PFSK-1 (cell line): ENCODE measurements at regions not wholly inside any gene's neighbourhood (a gene's known extent, or its start where the extent isn't known, plus 50 kb on each side); places are given as distances from the start of the nearest gene placed in this dataset.

ENCODE experiments used
- FOXP2 ChIP-seq: optimal IDR thresholded peaks from 2 replicates; pipeline ENCODE3; 2011; ENCODE audit warnings: borderline replicate concordance, control low read depth, inconsistent platforms; ENCODE audit not compliant: insufficient read depth; ENCODE audit errors: extremely low read length, extremely low read depth
- POLR2AphosphoS5 ChIP-seq: IDR thresholded peaks from 2 replicates; pipeline ENCODE4 v1.6.1; 2012; ENCODE audit warnings: low read depth, mild to moderate bottlenecking, control low read depth, low read length, moderate library complexity
- SIN3A ChIP-seq: IDR thresholded peaks from 2 replicates; pipeline ENCODE4 v1.6.1; 2012; ENCODE audit warnings: mild to moderate bottlenecking, low read length, moderate library complexity, borderline replicate concordance; ENCODE audit not compliant: insufficient read depth
- TAF1 ChIP-seq: IDR thresholded peaks from 2 replicates; pipeline ENCODE4 v1.6.1; 2012; ENCODE audit warnings: low read length, control low read depth, borderline replicate concordance; ENCODE audit not compliant: insufficient read depth
- TF ChIP-seq, protein P1 (sequence below), 2 experiments: IDR thresholded peaks; 2 replicates each; pipeline versions ENCODE4 v1.6.1 to v1.8.0; 2011 to 2012; ENCODE audit warnings: low read depth in 2 of 2, low read length in 2 of 2, control low read depth in 1 of 2, inconsistent platforms in 1 of 2, mild to moderate bottlenecking in 1 of 2, moderate library complexity in 1 of 2; ENCODE audit not compliant: insufficient read depth in 1 of 2

DNA sequence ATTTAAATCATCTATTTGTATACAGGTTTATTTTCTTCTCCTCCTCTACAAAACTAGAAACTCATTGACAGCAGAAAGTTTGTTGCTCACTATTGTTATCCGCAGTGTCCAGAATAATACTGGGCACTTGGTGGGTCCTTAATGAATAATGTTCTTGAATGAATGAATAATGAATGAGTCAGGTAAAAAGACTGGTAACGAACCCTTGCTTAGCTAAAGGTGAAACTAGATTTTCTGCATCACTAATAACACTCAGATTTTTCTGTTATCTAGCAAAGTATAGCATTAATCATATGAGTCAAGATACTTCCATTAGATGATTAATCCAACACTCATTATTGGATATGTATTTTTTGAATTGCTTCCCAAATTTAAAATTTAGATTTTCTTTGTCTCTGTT lies 953.2 kb downstream of the SORCS3 start:
- TF ChIP-seq, protein P1, sequence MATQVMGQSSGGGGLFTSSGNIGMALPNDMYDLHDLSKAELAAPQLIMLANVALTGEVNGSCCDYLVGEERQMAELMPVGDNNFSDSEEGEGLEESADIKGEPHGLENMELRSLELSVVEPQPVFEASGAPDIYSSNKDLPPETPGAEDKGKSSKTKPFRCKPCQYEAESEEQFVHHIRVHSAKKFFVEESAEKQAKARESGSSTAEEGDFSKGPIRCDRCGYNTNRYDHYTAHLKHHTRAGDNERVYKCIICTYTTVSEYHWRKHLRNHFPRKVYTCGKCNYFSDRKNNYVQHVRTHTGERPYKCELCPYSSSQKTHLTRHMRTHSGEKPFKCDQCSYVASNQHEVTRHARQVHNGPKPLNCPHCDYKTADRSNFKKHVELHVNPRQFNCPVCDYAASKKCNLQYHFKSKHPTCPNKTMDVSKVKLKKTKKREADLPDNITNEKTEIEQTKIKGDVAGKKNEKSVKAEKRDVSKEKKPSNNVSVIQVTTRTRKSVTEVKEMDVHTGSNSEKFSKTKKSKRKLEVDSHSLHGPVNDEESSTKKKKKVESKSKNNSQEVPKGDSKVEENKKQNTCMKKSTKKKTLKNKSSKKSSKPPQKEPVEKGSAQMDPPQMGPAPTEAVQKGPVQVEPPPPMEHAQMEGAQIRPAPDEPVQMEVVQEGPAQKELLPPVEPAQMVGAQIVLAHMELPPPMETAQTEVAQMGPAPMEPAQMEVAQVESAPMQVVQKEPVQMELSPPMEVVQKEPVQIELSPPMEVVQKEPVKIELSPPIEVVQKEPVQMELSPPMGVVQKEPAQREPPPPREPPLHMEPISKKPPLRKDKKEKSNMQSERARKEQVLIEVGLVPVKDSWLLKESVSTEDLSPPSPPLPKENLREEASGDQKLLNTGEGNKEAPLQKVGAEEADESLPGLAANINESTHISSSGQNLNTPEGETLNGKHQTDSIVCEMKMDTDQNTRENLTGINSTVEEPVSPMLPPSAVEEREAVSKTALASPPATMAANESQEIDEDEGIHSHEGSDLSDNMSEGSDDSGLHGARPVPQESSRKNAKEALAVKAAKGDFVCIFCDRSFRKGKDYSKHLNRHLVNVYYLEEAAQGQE (IDR thresholded peaks at IDR 0.05; ENCODE audit: insufficient read depth in 1 of 2, low read depth in 2 of 2, low read length in 2 of 2), result no peak
- no peak for TF ChIP-seq FOXP2
- no peak for TF ChIP-seq POLR2AphosphoS5
- TF ChIP-seq TAF1, result no peak
- no peak for TF ChIP-seq SIN3A

DNA sequence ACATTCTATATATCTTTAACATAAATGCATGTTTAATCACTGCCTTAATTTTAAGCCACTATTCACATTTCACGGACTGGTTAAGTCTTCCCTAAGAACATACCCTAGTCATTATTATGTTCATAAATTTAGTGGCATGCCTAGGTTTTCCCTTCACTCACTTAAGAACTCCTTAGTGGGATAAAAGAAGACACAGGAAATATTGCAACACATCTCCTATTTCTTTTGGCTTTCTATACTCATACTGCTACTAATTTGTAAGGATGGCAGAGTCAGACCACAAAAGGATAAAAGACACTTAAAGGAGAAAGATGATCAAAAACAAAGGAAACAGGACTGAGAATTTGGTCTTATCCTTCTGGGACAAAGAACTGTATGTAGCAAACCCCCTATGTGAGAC lies 951.4 kb downstream of the SORCS3 start:
- TF ChIP-seq POLR2AphosphoS5, result no peak
- no peak for TF ChIP-seq SIN3A
- no peak for TF ChIP-seq TAF1
- TF ChIP-seq FOXP2, result no peak

GRCh38 chr10:105586451-105587098 lies 945.5 kb downstream of the SORCS3 start:
- TF ChIP-seq, protein P1 (IDR thresholded peaks at IDR 0.05; ENCODE audit: insufficient read depth in 1 of 2, low read depth in 2 of 2, low read length in 2 of 2), result no peak
- no peak for TF ChIP-seq FOXP2
- TF ChIP-seq TAF1, result no peak
- TF ChIP-seq POLR2AphosphoS5, result no peak
- no peak for TF ChIP-seq SIN3A

DNA sequence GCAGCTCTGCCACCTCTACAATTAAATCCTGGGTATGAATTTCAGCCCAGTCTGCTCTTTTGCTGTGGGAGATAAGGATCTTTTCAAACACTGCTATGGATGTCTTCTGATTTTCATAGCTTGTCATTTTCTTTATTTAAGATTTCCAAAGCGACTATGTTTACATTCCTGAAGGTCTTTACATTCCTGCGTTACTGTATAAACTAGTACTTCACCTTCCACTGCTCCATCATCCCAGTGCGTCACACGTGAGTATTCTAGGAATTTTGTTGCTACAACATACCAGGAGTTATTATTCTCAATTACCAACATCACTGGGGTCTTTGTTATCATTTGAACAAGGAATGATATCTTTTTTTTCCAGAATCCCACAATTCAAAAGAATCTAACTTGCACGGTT lies 944.7 kb downstream of the SORCS3 start:
- TF ChIP-seq POLR2AphosphoS5 (no peak), FOXP2 (no peak), TAF1 (no peak), SIN3A (no peak)
- TF ChIP-seq, protein P1 (IDR thresholded peaks at IDR 0.05; ENCODE audit: insufficient read depth in 1 of 2, low read depth in 2 of 2, low read length in 2 of 2), result no peak

GRCh38 chr10:105585171-105585570 lies 944.1 kb downstream of the SORCS3 start:
- TF ChIP-seq SIN3A (no peak), FOXP2 (no peak), TAF1 (no peak), POLR2AphosphoS5 (no peak)
- TF ChIP-seq, protein P1 (IDR thresholded peaks at IDR 0.05; ENCODE audit: insufficient read depth in 1 of 2, low read depth in 2 of 2, low read length in 2 of 2), result no peak
